ENCODE measurements at regions not wholly inside any gene's neighbourhood (a gene's known extent, or its start where the extent isn't known, plus 50 kb on each side); places are given as distances from the start of the nearest gene placed in this dataset.
"Not testable (repeated sequence)": the region's sequence is repeated elsewhere in the genome, so short reads cannot be mapped to it uniquely, and the experiment has no call there.

DNA sequence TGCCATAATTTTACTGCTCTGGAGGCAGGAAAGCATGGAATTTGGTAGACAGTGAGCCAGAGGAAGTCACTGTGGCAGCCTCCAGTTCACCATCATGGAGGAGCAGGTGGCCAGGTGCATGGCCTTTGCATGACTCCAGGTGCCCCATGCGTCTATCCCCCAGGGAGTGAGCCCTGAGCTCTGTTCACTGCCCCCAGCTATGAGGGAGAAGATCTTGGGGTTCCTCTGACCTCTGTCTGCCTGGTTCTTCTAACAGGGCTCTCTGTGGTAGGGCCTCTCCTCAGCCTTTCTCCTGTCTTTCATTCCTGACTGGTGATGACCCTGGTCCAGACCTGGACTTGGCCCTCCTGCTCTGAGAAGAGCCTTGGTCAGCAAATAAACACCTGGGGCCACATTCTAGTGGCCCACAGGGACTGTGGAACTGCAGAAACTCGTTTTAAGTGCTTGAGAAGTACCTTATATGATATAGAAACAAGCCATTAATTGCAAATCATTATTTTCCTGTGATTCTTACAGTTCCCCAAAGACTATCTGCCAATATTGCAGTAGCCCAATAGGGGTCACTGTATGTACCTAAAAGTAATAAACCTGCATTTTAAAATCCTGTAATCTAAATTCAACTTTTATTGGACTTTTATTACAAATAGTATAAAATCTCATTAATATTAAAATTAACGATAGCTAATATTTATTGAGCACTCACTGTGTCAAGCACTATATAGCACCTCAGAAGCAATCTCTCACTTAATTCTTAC, 120.0 kb upstream of the SYT13 start:
- no peaks in the 10 kb centered on the region for H3K4me1 ChIP-seq (ENCODE audit: insufficient read depth, poor library complexity, severe bottlenecking)
- TF ChIP-seq CTCF (IDR thresholded peaks at IDR 0.05; ENCODE audit: poor library complexity, severe bottlenecking) = peak; percentile 31
- ATAC-seq (ENCODE audit: low read depth) = no peak
- no peaks in the 10 kb centered on the region for H3K36me3 ChIP-seq (ENCODE audit: low read depth)
- H3K4me3 ChIP-seq (ENCODE audit: severe bottlenecking) = no peak overlapping the region
- no peaks in the 10 kb centered on the region for H3K9me3 ChIP-seq (ENCODE audit: severe bottlenecking)
- H3K27me3 ChIP-seq (ENCODE audit: insufficient read depth, poor library complexity, severe bottlenecking) = peaks cover 3% of the 10 kb centered on the region
- DNase-seq (ENCODE audit: low spot score) = no peak
- H3K27ac ChIP-seq (ENCODE audit: poor library complexity, severe bottlenecking) = no peak overlapping the region

- ATAC-seq (ENCODE audit: low read depth); H3K27me3 ChIP-seq (ENCODE audit: insufficient read depth, poor library complexity, severe bottlenecking); H3K27ac ChIP-seq (ENCODE audit: poor library complexity, severe bottlenecking): not testable (repeated sequence)
These were observed 117.4 kb upstream of the SYT13 start for GRCh38 chr11:45403521-45403920.

DNA sequence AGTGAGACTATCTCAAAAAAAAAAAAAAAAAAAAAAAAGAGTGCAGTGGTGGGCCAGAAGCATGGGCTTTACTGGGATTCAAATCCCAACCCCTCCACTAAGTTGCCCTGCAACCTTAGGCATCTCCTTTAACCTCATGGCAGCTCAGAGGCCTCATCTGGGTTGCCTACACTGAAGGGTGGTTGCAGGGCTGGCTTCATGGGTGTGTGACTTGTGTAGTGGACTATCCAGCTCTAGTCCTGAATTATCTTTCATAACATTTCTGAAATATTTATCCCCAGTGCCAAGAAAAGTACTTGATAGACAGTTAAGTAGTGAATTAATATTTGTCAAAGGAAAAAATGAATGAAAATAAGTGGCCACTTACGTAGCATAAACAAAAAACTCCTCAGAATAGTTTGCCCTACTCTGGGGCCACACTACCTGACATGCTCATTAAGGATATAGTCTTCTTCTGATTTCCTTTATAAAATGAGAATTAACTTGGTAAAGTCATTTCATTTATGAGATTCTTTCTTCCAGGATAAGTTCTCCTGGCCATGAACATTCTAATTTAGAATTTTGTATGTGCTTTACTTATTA, 116.0 kb upstream of the SYT13 start:
- Histone ChIP-seq H3K27ac (ENCODE audit: poor library complexity, severe bottlenecking) (no peak overlapping the region), H3K27me3 (ENCODE audit: insufficient read depth, poor library complexity, severe bottlenecking) (no peaks in the 10 kb centered on the region), H3K4me1 (ENCODE audit: insufficient read depth, poor library complexity, severe bottlenecking) (no peaks in the 10 kb centered on the region), H3K36me3 (ENCODE audit: low read depth) (no peaks in the 10 kb centered on the region), H3K9me3 (ENCODE audit: severe bottlenecking) (no peaks in the 10 kb centered on the region), H3K4me3 (ENCODE audit: severe bottlenecking) (no peak overlapping the region)
- DNase-seq (ENCODE audit: low spot score) (no peak), ATAC-seq (ENCODE audit: low read depth) (no peak)
- no peak for TF ChIP-seq CTCF (IDR thresholded peaks at IDR 0.05; ENCODE audit: poor library complexity, severe bottlenecking)

More at GRCh38 chr11:45403521-45403920, 117.4 kb upstream of the SYT13 start:
- H3K4me1 ChIP-seq (ENCODE audit: insufficient read depth, poor library complexity, severe bottlenecking); DNase-seq (ENCODE audit: low spot score); H3K36me3 ChIP-seq (ENCODE audit: low read depth); H3K4me3 ChIP-seq (ENCODE audit: severe bottlenecking); H3K9me3 ChIP-seq (ENCODE audit: severe bottlenecking): not testable (repeated sequence)

GRCh38 chr11:45400591-45400990, 114.5 kb upstream of the SYT13 start:
- no peak for TF ChIP-seq CTCF (IDR thresholded peaks at IDR 0.05; ENCODE audit: poor library complexity, severe bottlenecking)
- no peak for DNase-seq (ENCODE audit: low spot score)
- Histone ChIP-seq H3K27ac (ENCODE audit: poor library complexity, severe bottlenecking) (no peak overlapping the region), H3K27me3 (ENCODE audit: insufficient read depth, poor library complexity, severe bottlenecking) (no peaks in the 10 kb centered on the region), H3K36me3 (ENCODE audit: low read depth) (no peaks in the 10 kb centered on the region), H3K9me3 (ENCODE audit: severe bottlenecking) (no peaks in the 10 kb centered on the region), H3K4me1 (ENCODE audit: insufficient read depth, poor library complexity, severe bottlenecking) (no peaks in the 10 kb centered on the region), H3K4me3 (ENCODE audit: severe bottlenecking) (no peak overlapping the region)
- no peak for ATAC-seq (ENCODE audit: low read depth)

DNA sequence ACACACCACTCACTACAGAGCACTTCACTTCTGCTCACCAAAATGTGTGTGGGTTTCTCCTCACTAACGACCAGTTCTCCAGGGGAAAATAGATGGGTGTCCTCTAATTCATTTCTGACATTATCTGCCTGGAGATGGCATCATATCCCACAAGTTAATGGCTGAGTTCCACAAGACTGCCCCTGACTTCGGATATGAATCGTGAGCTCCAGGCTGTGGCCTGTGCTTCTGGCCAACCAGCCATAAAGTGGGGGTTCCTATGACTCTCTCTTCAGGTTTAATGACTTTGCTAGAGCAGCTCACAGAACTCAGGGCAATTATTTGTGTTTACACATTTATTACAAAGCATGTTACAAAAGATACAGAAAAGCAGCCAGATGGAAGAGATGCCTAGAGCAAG, 113.0 kb upstream of the SYT13 start:
- Histone ChIP-seq H3K27ac (ENCODE audit: poor library complexity, severe bottlenecking) (no peak overlapping the region), H3K9me3 (ENCODE audit: severe bottlenecking) (no peaks in the 10 kb centered on the region), H3K4me3 (ENCODE audit: severe bottlenecking) (no peak overlapping the region), H3K27me3 (ENCODE audit: insufficient read depth, poor library complexity, severe bottlenecking) (no peaks in the 10 kb centered on the region), H3K36me3 (ENCODE audit: low read depth) (no peaks in the 10 kb centered on the region), H3K4me1 (ENCODE audit: insufficient read depth, poor library complexity, severe bottlenecking) (no peaks in the 10 kb centered on the region)
- ATAC-seq (ENCODE audit: low read depth) (no peak), DNase-seq (ENCODE audit: low spot score) (no peak)
- no peak for TF ChIP-seq CTCF (IDR thresholded peaks at IDR 0.05; ENCODE audit: poor library complexity, severe bottlenecking)

Data from RWPE2 (cell line).